GM20000 (cell line): ENCODE measurements at regions not wholly inside any gene's neighbourhood (a gene's known extent, or its start where the extent isn't known, plus 50 kb on each side); places are given as distances from the start of the nearest gene placed in this dataset.

Experiments used
- DNase-seq: peaks from one replicate; pipeline ENCODE4 v3.0.0; 2012; ENCODE audit warnings: low spot score
- TF ChIP-seq, protein P1 (sequence below): IDR thresholded peaks from 2 replicates; pipeline ENCODE4 v1.5.1; 2012; ENCODE audit warnings: mild to moderate bottlenecking, control low read depth; ENCODE audit errors: extremely low read depth, missing control alignments

DNA sequence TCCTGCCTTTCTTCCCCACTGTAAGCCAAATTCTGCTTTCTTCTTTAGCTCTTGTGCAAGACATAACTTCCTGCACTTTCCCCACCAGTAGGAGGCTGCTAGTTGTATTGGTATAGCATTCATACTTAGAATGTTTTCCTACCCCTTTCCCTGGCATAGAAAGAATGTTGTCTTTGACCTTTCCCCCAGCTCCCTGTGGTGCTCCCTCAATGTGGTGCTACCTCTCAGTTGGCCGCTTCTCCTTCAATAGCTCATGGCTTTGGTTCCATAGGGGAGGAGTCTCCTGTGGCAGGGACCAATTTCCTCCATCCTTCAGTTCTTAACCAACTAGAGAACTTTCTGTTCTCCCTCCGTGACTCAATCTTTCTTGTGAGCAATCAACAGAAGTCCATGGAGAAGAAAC, 67.5 kb upstream of the AKAP13 start:
- TF ChIP-seq, protein P1, sequence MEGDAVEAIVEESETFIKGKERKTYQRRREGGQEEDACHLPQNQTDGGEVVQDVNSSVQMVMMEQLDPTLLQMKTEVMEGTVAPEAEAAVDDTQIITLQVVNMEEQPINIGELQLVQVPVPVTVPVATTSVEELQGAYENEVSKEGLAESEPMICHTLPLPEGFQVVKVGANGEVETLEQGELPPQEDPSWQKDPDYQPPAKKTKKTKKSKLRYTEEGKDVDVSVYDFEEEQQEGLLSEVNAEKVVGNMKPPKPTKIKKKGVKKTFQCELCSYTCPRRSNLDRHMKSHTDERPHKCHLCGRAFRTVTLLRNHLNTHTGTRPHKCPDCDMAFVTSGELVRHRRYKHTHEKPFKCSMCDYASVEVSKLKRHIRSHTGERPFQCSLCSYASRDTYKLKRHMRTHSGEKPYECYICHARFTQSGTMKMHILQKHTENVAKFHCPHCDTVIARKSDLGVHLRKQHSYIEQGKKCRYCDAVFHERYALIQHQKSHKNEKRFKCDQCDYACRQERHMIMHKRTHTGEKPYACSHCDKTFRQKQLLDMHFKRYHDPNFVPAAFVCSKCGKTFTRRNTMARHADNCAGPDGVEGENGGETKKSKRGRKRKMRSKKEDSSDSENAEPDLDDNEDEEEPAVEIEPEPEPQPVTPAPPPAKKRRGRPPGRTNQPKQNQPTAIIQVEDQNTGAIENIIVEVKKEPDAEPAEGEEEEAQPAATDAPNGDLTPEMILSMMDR = no peak
- no peak for DNase-seq

DNA sequence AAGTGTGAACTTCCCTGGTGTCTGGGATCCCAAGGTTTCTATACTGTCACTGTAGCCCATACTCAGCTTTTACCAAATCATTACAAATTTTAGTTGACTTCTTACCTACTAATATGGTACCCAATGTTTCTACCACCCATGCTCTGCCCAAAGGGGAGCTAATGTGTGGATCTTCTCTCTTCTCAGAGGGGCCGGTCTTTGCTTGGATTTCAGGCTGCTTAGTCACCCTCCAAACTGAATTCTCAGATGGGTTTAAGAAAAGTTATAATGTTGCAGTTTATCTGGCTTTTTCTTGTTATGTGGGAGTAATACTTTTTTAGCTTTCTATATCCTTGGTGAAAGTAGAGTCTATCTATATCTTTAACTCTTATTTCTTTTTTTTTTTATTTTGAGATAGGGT, 67.1 kb upstream of the AKAP13 start:
- DNase-seq = no peak
- TF ChIP-seq, protein P1 = no peak

DNA sequence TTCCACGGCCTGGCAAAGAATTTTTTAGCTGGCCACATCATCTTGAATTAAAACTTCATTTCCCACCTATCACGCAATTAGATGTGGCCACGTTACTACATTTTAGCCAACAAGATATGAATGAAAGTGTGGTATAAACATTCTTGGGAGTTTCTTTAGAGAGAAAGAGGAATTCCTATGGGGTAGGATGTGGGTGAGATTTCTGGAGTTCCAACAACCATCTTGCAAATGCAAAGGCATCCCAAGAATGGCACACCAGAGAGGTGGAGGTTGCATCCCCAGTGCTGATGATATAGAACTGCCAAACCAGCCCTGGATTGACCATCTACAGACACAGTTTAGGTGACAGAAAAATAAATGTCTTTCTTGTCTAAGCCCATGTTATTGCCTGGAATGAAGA, 66.3 kb upstream of the AKAP13 start:
- DNase-seq = no peak
- TF ChIP-seq, protein P1 = no peak

DNA sequence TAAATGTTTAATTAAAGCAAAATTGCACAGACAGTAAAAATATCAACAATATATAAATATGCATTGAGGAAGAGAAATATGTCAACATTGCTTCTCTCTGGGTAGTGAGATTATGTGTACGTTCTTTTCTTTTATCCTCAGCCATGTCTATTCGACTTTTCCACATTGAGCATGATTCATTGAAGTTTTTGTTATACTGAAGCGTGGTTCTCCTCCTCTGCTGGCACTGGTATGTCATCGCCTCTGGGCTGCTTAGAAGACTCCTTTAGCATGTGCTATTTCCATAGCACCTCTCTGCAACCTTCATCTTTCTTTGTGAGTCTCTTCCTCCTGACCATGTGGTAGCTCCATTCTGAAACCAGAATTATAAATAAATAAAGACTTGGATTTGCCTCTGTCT, 65.8 kb upstream of the AKAP13 start:
- TF ChIP-seq, protein P1 = no peak
- no peak for DNase-seq

DNA sequence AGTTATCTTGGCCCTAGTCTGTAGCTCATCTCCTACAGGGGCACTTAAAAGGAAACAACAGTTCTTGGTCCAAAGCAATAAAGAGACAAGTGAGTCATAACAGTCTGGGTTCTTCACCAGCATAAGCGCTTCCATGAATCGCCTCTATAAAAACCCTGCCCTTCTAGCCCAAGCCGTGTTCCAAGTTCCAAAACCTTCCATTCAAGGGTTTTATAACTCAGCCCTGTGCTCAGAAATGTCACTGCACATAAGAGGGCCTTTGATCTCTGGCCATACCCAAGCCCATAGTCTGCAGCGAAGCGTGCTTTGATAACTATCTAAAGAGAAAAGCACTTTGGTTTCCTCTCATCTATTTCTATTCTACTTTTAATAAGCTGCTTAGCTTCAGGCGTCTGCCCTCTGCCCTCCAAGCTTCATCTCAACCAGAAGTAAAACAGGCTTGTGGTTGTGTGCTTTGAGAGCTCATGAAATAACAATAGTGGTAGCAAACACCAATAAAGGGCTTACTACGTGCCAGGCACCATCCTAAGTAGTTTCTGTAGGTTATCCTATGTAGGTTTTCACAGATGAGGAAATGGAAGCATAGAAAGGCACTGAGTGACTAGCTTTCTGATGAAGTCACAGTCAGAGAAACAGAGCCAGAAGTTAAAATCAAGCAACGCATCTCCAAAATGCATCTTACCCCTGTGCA, 64.0 kb upstream of the AKAP13 start:
- DNase-seq = no peak
- TF ChIP-seq, protein P1 = no peak

DNA sequence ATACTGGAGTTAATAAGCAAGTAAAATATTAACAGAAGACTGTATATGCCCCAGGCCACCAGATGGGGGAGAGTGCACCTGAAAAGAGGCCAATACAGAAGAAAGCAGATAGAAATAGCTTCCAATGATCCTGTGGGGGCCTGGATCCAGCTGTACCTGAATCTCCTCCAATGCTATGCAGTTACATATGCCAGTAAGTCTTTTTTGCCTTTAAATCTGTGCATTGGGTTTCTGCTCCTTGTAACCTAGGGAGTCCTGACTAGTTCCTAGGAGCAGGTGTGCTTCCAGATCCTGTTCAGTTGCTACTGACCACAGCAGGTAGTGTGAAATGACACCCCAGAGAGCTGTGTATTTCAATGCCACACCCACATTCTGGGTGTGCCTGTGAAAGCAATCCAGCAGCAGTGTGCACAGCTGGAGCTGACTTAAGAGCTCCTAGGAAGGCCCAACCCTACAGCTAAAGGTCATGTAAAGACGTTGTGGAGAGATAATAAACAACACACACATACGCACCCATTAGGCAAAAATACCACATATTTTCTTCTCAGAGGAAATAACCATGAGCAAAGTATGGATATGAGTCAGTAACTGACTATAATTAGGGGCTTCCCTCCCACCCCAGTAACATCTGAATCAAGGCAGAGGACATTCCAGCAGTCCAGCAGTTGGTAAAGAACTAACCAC, 62.2 kb upstream of the AKAP13 start:
- TF ChIP-seq, protein P1 = no peak
- peak; percentile 63 for DNase-seq

DNA sequence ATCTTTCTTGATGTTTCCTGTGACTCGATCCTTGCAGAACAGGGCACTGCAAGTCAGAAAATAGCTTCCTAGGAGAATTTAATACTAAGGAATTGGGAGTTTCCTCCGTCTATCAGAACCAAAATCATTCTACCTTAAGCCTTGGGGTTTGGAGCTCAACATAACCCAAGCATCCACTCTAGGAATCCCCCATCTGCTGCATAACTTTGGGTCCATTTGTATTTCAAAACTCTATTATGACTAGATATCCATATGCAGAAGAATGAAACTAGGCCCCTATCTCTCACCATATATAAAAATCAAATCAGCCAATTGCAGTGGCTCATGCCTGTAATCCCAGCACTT, 61.7 kb upstream of the AKAP13 start:
- TF ChIP-seq, protein P1 = no peak
- no peak for DNase-seq
